ENCODE measurements at regions not wholly inside any gene's neighbourhood (a gene's known extent, or its start where the extent isn't known, plus 50 kb on each side); places are given as distances from the start of the nearest gene placed in this dataset.

GRCh38 chr9:103942651-103943050 lies 151.5 kb upstream of the SMC2 start:
- TF ChIP-seq NFIC (IDR thresholded peaks at IDR 0.05) (no peak), MAX (IDR thresholded peaks at IDR 0.05) (no peak), FOXM1 (IDR thresholded peaks at IDR 0.05; ENCODE audit: borderline replicate concordance, low read depth) (no peak), YY1 (IDR thresholded peaks at IDR 0.05; ENCODE audit: low read depth) (no peak), TCF12 (IDR thresholded peaks at IDR 0.05; ENCODE audit: low read depth) (no peak), EP300 (IDR thresholded peaks at IDR 0.05; ENCODE audit: borderline replicate concordance) (no peak), CREB1 (IDR thresholded peaks at IDR 0.05; ENCODE audit: low read depth) (no peak), REST (IDR thresholded peaks at IDR 0.05; ENCODE audit: low read depth) (no peak)
